ENCODE measurements at regions not wholly inside any gene's neighbourhood (a gene's known extent, or its start where the extent isn't known, plus 50 kb on each side); places are given as distances from the start of the nearest gene placed in this dataset.
A peak's percentile ranks its signal among the peaks of the same experiment; 100 is the strongest.

GRCh38 chr15:97748576-97748975, 211.9 kb upstream of the ARRDC4 start:
- Histone ChIP-seq H3K4me3 (ENCODE audit: low read depth, low read length) (no peak overlapping the region), H3K27me3 (replicated peaks) (no peaks in the 10 kb centered on the region), H3K27ac (no peak overlapping the region), H3K36me3 (replicated peaks) (no peaks in the 10 kb centered on the region)
- in situ Hi-C loops (cut with HindIII; ENCODE audit: low pct_ligation_motif_present, low sequenced_read_pairs), result no loop called here
- no peak for TF ChIP-seq CTCF (IDR thresholded peaks at IDR 0.05; ENCODE audit: low read depth, low read length, missing control alignments)
- DNase-seq, result no peak

- in situ Hi-C loops (cut with HindIII; ENCODE audit: low pct_ligation_motif_present, low sequenced_read_pairs), result no loop called here
- no peaks in the 10 kb centered on the region for H3K27me3 ChIP-seq (replicated peaks)
Observed at GRCh38 chr15:97750060-97750459, 210.4 kb upstream of the ARRDC4 start.

GRCh38 chr15:97755726-97756125, 204.8 kb upstream of the ARRDC4 start:
- no peaks in the 10 kb centered on the region for H3K36me3 ChIP-seq (replicated peaks)
- no peak overlapping the region for H3K4me3 ChIP-seq (ENCODE audit: low read depth, low read length)
- TF ChIP-seq CTCF (IDR thresholded peaks at IDR 0.05; ENCODE audit: low read depth, low read length, missing control alignments), result no peak
- H3K27me3 ChIP-seq (replicated peaks), result peaks cover 6% of the 10 kb centered on the region
- in situ Hi-C loops (cut with HindIII; ENCODE audit: low pct_ligation_motif_present, low sequenced_read_pairs), result no loop called here
- no peak overlapping the region for H3K27ac ChIP-seq
- no peak for DNase-seq

More at GRCh38 chr15:97750060-97750459, 210.4 kb upstream of the ARRDC4 start:
- no peaks in the 10 kb centered on the region for H3K36me3 ChIP-seq (replicated peaks)
- no peak for TF ChIP-seq CTCF (IDR thresholded peaks at IDR 0.05; ENCODE audit: low read depth, low read length, missing control alignments)
- no peak for DNase-seq
- H3K27ac ChIP-seq, result no peak overlapping the region
- no peak overlapping the region for H3K4me3 ChIP-seq (ENCODE audit: low read depth, low read length)

- Histone ChIP-seq H3K27ac (no peak overlapping the region), H3K4me3 (ENCODE audit: low read depth, low read length) (no peak overlapping the region), H3K27me3 (replicated peaks) (peaks cover 6% of the 10 kb centered on the region), H3K36me3 (replicated peaks) (no peaks in the 10 kb centered on the region)
- in situ Hi-C loops (cut with HindIII; ENCODE audit: low pct_ligation_motif_present, low sequenced_read_pairs), result no loop called here
- TF ChIP-seq CTCF (IDR thresholded peaks at IDR 0.05; ENCODE audit: low read depth, low read length, missing control alignments), result no peak
- DNase-seq, result peak; percentile 94
Observed at GRCh38 chr15:97759363-97759762, 201.1 kb upstream of the ARRDC4 start.

GRCh38 chr15:97761110-97761509, 199.4 kb upstream of the ARRDC4 start:
- no peak for DNase-seq

More at GRCh38 chr15:97761110-97761509, 199.4 kb upstream of the ARRDC4 start:
- no peak overlapping the region for H3K27ac ChIP-seq
- no peak overlapping the region for H3K4me3 ChIP-seq (ENCODE audit: low read depth, low read length)
- peaks cover 6% of the 10 kb centered on the region for H3K27me3 ChIP-seq (replicated peaks)
- no peaks in the 10 kb centered on the region for H3K36me3 ChIP-seq (replicated peaks)
- in situ Hi-C loops (cut with HindIII; ENCODE audit: low pct_ligation_motif_present, low sequenced_read_pairs), result no loop called here
- no peak for TF ChIP-seq CTCF (IDR thresholded peaks at IDR 0.05; ENCODE audit: low read depth, low read length, missing control alignments)

Measured in brain microvascular endothelial cell (primary cell).